ENCODE measurements at regions not wholly inside any gene's neighbourhood (a gene's known extent, or its start where the extent isn't known, plus 50 kb on each side); places are given as distances from the start of the nearest gene placed in this dataset.

DNA sequence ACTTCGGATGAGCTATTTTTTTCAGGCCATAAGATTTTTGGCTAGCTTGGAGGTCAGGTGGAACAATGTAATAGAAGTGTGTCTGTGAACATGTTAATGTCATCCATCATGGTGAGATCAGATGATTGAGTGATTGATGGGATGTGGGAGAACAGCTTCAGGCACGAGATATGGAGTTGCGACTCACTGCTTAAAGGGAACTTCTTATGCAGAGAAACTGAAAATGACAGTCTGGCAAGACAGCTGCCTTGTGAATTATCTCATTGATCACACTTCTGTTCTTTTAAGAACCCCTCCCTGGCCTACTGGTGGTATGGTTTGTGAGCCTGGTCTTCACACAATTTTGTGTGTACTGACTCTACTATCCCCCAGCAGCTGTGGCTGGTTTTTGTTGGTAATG, 96.0 kb downstream of the OLFM4 start:
- H3K4me2 ChIP-seq (ENCODE audit: insufficient read depth in 1 of 2, low read depth in 2 of 2, low read length in 2 of 2) = no peak overlapping the region
- H3K14ac ChIP-seq (ENCODE audit: insufficient read length) = no peak overlapping the region
- H2BK12ac ChIP-seq (ENCODE audit: low read depth, low read length) = no peak overlapping the region
- H3K4me3 ChIP-seq (ENCODE audit: extremely low read depth in 1 of 4, insufficient read depth in 2 of 4, low read depth in 3 of 4, low read length in 4 of 4) = no peak overlapping the region
- no peak overlapping the region for H2BK15ac ChIP-seq (ENCODE audit: low read length)
- no peaks in the 10 kb centered on the region for H3K79me2 ChIP-seq (ENCODE audit: control insufficient read depth in 1 of 2, insufficient read depth in 2 of 2, low read length in 2 of 2)
- H3K18ac ChIP-seq (ENCODE audit: extremely low read depth, low read length) = no peak overlapping the region; the same call in 1 of the 2 replicates
- no peak overlapping the region for H2AFZ ChIP-seq (ENCODE audit: low read length)
- DNase-seq (ENCODE audit: low read depth in 1 of 2, low spot score in 2 of 2) (no peak), FAIRE-seq (no peak)
- no peaks in the 10 kb centered on the region for H4K20me1 ChIP-seq (replicated peaks in 1 of 2; ENCODE audit: control insufficient read depth in 1 of 2, insufficient read depth in 2 of 2, low read length in 2 of 2)
- ChIA-PET POLR2A (ENCODE audit: partially characterized antibody) (no interaction called here), CTCF (ENCODE audit: partially characterized antibody) (interaction anchor here (0.9 to 1.0 kb wide), 2 partner anchors 76 to 77 kb away, joined by 3 read pairs; no protein-coding TSS in a partner anchor)
- TF ChIP-seq KDM1A (IDR thresholded peaks at IDR 0.05; ENCODE audit: borderline replicate concordance, low read length) (no peak), GABPA (IDR thresholded peaks at IDR 0.05; ENCODE audit: borderline replicate concordance, insufficient read depth, low read length) (no peak), KDM5A (IDR thresholded peaks at IDR 0.05; ENCODE audit: low read length) (no peak), BRCA1 (IDR thresholded peaks at IDR 0.05; ENCODE audit: low read depth, low read length) (no peak), RBBP5 (IDR thresholded peaks at IDR 0.05; ENCODE audit: borderline replicate concordance, low read depth, low read length) (no peak), CHD2 (IDR thresholded peaks at IDR 0.05; ENCODE audit: low read length) (no peak), SUZ12 (IDR thresholded peaks at IDR 0.05; ENCODE audit: low read length) (no peak), TAF1 (IDR thresholded peaks at IDR 0.05; ENCODE audit: low read depth, low read length) (no peak), POLR2A (IDR thresholded peaks at IDR 0.05; ENCODE audit: control extremely low read depth in 1 of 2, low read depth in 2 of 2, low read length in 2 of 2) (no peak), HDAC2 (IDR thresholded peaks at IDR 0.05; ENCODE audit: borderline replicate concordance in 1 of 2, low read depth in 2 of 2, low read length in 2 of 2) (no peak), FOSL1 (IDR thresholded peaks at IDR 0.05; ENCODE audit: insufficient read depth, low read depth, low read length) (no peak), CEBPB (IDR thresholded peaks at IDR 0.05; ENCODE audit: low read depth, low read length) (no peak), RFX5 (IDR thresholded peaks at IDR 0.05; ENCODE audit: borderline replicate concordance, low read depth, low read length) (no peak), HDAC6 (IDR thresholded peaks at IDR 0.05; ENCODE audit: low read depth, low read length) (no peak)
- TF ChIP-seq, protein P1, sequence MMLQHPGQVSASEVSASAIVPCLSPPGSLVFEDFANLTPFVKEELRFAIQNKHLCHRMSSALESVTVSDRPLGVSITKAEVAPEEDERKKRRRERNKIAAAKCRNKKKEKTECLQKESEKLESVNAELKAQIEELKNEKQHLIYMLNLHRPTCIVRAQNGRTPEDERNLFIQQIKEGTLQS (IDR thresholded peaks at IDR 0.05; ENCODE audit: insufficient read depth, low read depth, low read length) = no peak
- no peaks in the 10 kb centered on the region for H3K79me1 ChIP-seq (ENCODE audit: low read depth, low read length)
- H2AK5ac ChIP-seq (ENCODE audit: low read depth, low read length) = no peak overlapping the region
- H3K9ac ChIP-seq (replicated peaks in 1 of 4; ENCODE audit: extremely low read depth in 1 of 4, low read depth in 3 of 4, low read length in 3 of 4) = no peak overlapping the region
- peaks cover 0 to 8% (median 0%) of the 10 kb centered on the region in 4 experiments; a peak in 2 of 7 replicates for H3K4me1 ChIP-seq (replicated peaks in 1 of 4; ENCODE audit: control insufficient read depth in 3 of 4, insufficient read depth in 4 of 4, low read length in 3 of 4)
- H3K4ac ChIP-seq (replicated peaks; ENCODE audit: insufficient read length, low read depth, low read length) = no peak overlapping the region
- no peak overlapping the region for H2BK5ac ChIP-seq (ENCODE audit: low read depth, low read length)
- no peak overlapping the region for H4K91ac ChIP-seq (replicated peaks; ENCODE audit: insufficient read length, low read length)
- no peak overlapping the region for H2BK20ac ChIP-seq (ENCODE audit: low read length)
- H2BK120ac ChIP-seq (replicated peaks; ENCODE audit: low read depth, low read length) = no peak overlapping the region
- H3K56ac ChIP-seq (replicated peaks; ENCODE audit: insufficient read length, low read depth, low read length) = no peak overlapping the region
- no peaks in the 10 kb centered on the region for H3K36me3 ChIP-seq (ENCODE audit: control insufficient read depth in 2 of 4, insufficient read depth in 4 of 4, low read length in 3 of 4)
- H3K27ac ChIP-seq (ENCODE audit: low read depth, low read length) = no peak overlapping the region
- H4K8ac ChIP-seq (ENCODE audit: extremely low read depth, insufficient read depth, low read length) = no peak overlapping the region
- H3K23ac ChIP-seq (ENCODE audit: insufficient read length) = no peak overlapping the region
- WGBS, 2 experiments (ENCODE audit: extremely low coverage in 1 of 2, insufficient coverage in 1 of 2, insufficient read length in 1 of 2, insufficient replicate concordance in 2 of 2, low coverage in 1 of 2, low lambda C conversion rate in 2 of 2, missing lambda C conversion rate in 1 of 2) = 93% methylated on average over 3 of the region's 3 CpGs; no CpG with 5 or more reads in 1 of the 2 experiments
- H3K27me3 ChIP-seq (replicated peaks in 1 of 4; ENCODE audit: control insufficient read depth in 3 of 4, extremely low read depth in 1 of 4, insufficient read depth in 3 of 4, low read length in 3 of 4) = no peaks in the 10 kb centered on the region
- no peak overlapping the region for H4K5ac ChIP-seq (ENCODE audit: insufficient read length, low read depth, low read length)
- no peaks in the 10 kb centered on the region; the same call in 1 of the 2 replicates for H3K23me2 ChIP-seq (ENCODE audit: low read depth, low read length)
- H3K9me3 ChIP-seq (ENCODE audit: insufficient read depth in 2 of 2, low read depth in 1 of 2, low read length in 1 of 2) = no peaks in the 10 kb centered on the region
